Thymus (tissue), 11 donors: ENCODE measurements at regions not wholly inside any gene's neighbourhood (a gene's known extent, or its start where the extent isn't known, plus 50 kb on each side); places are given as distances from the start of the nearest gene placed in this dataset.

Experiments used
- DNase-seq, 9 donors: peaks; one replicate each; pipeline ENCODE4 v3.0.0-alpha.2; 2013; ENCODE audit warnings: low spot score in 9 of 9, low read depth in 6 of 9, missing footprints in 1 of 9
- H3K27ac ChIP-seq, 2 donors: one replicate each; pipeline ENCODE4 v1.5.1; 2013; ENCODE audit warnings: control low read depth in 1 of 2, low read depth in 1 of 2, low read length in 1 of 2, mild to moderate bottlenecking in 1 of 2, moderate library complexity in 1 of 2
- H3K27me3 ChIP-seq, 2 donors: one replicate each; pipeline ENCODE4 v1.5.1; 2013; ENCODE audit warnings: low read length in 1 of 2; ENCODE audit not compliant: control insufficient read depth in 2 of 2, insufficient read depth in 1 of 2
- H3K36me3 ChIP-seq, 2 donors: one replicate each; pipeline ENCODE4 v1.5.1; 2013; ENCODE audit warnings: low read length in 1 of 2, mild to moderate bottlenecking in 1 of 2, moderate library complexity in 1 of 2; ENCODE audit not compliant: control insufficient read depth in 2 of 2, insufficient read depth in 2 of 2
- H3K4me1 ChIP-seq, 2 donors: one replicate each; pipeline ENCODE4 v1.5.1; 2013; ENCODE audit warnings: low read length in 2 of 2; ENCODE audit not compliant: control insufficient read depth in 2 of 2, insufficient read depth in 2 of 2
- H3K4me3 ChIP-seq, 2 donors: one replicate each; pipeline ENCODE4 v1.5.1; 2013; ENCODE audit warnings: low read length in 2 of 2, control low read depth in 1 of 2, mild to moderate bottlenecking in 1 of 2
- H3K9me3 ChIP-seq, 2 donors: one replicate each; pipeline ENCODE4 v1.5.1; 2013; ENCODE audit warnings: low read length in 1 of 2, mild to moderate bottlenecking in 1 of 2; ENCODE audit not compliant: control insufficient read depth in 2 of 2, insufficient read depth in 1 of 2
- WGBS: extraction: QIAGEN DNeasy Blood & Tissue Kit; methylation state at CpG from one replicate; pipeline ENCODE4 v1.1.7; 2013; 5-methylcytosine and 5-hydroxymethylcytosine counted together
- donor health status: healthy.

DNA sequence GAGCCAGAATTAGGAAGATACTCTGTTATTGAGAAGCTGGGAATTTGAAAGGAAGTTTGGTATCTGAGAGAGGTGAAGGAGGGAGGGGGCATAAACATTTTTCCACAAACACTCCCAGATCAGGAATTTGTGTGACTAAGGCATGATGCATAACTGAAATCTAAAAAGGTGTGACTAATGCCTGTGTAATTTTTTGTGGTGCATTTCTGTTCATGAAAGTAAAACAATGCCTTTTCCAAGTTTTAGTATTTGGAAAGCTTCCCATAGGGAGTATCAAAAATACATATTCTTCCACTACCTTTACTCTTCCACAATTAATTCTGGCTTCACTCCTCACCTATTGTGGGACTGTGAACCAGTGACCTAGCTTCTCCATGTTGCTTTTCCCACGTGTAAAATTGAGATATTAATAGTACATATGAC lies 56.4 kb upstream of the CAV2 start:
- Histone ChIP-seq H3K9me3 (no peaks in the 10 kb centered on the region), H3K27me3 (no peaks in the 10 kb centered on the region), H3K4me1 (no peaks in the 10 kb centered on the region), H3K4me3 (no peak overlapping the region), H3K36me3 (no peaks in the 10 kb centered on the region), H3K27ac (no peak overlapping the region)
- 79% methylated on average over 1 of the region's 1 CpG for WGBS
- no peak for DNase-seq

- 96% methylated on average over 3 of the region's 3 CpGs for whole genome bisulfite sequencing
- H3K36me3 ChIP-seq = no peaks in the 10 kb centered on the region
- no peak overlapping the region for H3K4me3 ChIP-seq
- H3K27ac ChIP-seq = no peak overlapping the region
- H3K9me3 ChIP-seq = no peaks in the 10 kb centered on the region
- H3K27me3 ChIP-seq = no peaks in the 10 kb centered on the region
- H3K4me1 ChIP-seq = no peaks in the 10 kb centered on the region
- no peak for DNase-seq
These were observed 55.9 kb upstream of the CAV2 start for GRCh38 chr7:116443646-116444045.

DNA sequence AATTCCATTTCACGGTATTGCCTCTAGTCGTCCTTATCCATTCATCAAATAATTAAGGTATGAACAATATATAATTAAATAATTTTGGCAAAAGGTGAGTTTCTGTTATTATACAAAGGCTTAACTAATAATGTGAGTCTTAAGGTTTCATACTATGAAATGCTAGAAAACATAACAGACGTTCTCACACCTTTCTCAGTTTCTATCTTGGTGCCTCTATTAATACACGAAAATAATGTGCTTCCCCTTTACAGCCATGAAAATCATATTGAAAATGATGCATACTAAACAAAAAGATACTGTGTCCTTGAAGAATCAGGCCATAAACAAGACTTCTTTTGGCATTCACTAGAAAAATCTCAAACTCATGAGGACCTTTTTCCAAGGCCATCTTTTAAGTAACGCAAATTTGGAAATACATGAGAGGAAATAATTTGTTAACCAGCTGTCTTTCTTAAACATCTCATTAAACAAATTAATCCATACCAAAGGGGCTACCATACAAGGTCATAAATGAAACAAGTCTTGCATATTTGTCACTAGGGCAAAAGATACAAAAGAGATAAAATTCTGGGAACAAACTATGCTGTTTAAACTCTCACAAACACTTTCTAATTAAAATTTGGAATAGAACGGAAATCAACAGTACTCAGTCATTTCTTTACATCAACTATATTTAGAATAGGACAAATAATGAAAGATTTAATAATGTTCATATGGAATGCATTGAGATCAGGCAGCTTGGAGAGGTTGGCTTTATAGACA lies 53.9 kb upstream of the CAV2 start:
- Histone ChIP-seq H3K36me3 (no peaks in the 10 kb centered on the region), H3K4me3 (no peak overlapping the region), H3K27me3 (no peaks in the 10 kb centered on the region), H3K4me1 (no peaks in the 10 kb centered on the region), H3K9me3 (no peaks in the 10 kb centered on the region), H3K27ac (no peak overlapping the region)
- no peak for DNase-seq
- WGBS = 78% methylated on average over 6 of the region's 6 CpGs

GRCh38 chr7:116446212-116446855 lies 53.2 kb upstream of the CAV2 start:
- H3K4me1 ChIP-seq = no peaks in the 10 kb centered on the region
- no peak overlapping the region for H3K27ac ChIP-seq
- H3K9me3 ChIP-seq = no peaks in the 10 kb centered on the region
- H3K36me3 ChIP-seq = no peaks in the 10 kb centered on the region
- H3K4me3 ChIP-seq = no peak overlapping the region
- no peaks in the 10 kb centered on the region for H3K27me3 ChIP-seq
- 95% methylated on average over 5 of the region's 5 CpGs for WGBS
- DNase-seq = no peak

GRCh38 chr7:116447436-116447835 lies 52.1 kb upstream of the CAV2 start:
- H3K36me3 ChIP-seq = no peaks in the 10 kb centered on the region
- no peak for DNase-seq
- no peak overlapping the region for H3K27ac ChIP-seq
- WGBS = 83% methylated on average over 2 of the region's 2 CpGs
- H3K4me3 ChIP-seq = no peak overlapping the region
- H3K27me3 ChIP-seq = no peaks in the 10 kb centered on the region
- H3K4me1 ChIP-seq = no peaks in the 10 kb centered on the region
- H3K9me3 ChIP-seq = no peaks in the 10 kb centered on the region

GRCh38 chr7:116447966-116448839 lies 51.3 kb upstream of the CAV2 start:
- 78% methylated on average over 3 of the region's 3 CpGs for WGBS
- no peaks in the 10 kb centered on the region for H3K4me1 ChIP-seq
- H3K36me3 ChIP-seq = no peaks in the 10 kb centered on the region
- no peak for DNase-seq
- no peaks in the 10 kb centered on the region for H3K27me3 ChIP-seq
- no peaks in the 10 kb centered on the region for H3K9me3 ChIP-seq
- no peak overlapping the region for H3K4me3 ChIP-seq
- no peak overlapping the region for H3K27ac ChIP-seq

- Histone ChIP-seq H3K4me1 (no peaks in the 10 kb centered on the region), H3K27me3 (no peaks in the 10 kb centered on the region), H3K36me3 (no peaks in the 10 kb centered on the region), H3K4me3 (no peak overlapping the region), H3K9me3 (no peaks in the 10 kb centered on the region), H3K27ac (no peak overlapping the region)
- DNase-seq = no peak
- over 99% methylated on average over 4 of the region's 4 CpGs for WGBS
These were observed 50.1 kb upstream of the CAV2 start for GRCh38 chr7:116449441-116449840.
